NCI-H2107 treated with DMSO at 0.1 percent for 48 hours (cell line): ENCODE measurements at regions not wholly inside any gene's neighbourhood (a gene's known extent, or its start where the extent isn't known, plus 50 kb on each side); places are given as distances from the start of the nearest gene placed in this dataset.
"Not testable (repeated sequence)": the region's sequence is repeated elsewhere in the genome, so short reads cannot be mapped to it uniquely, and the experiment has no call there.

Experiments
- DNase-seq: peaks from one replicate; lab custom pipeline; 2025; ENCODE audit not compliant: unreplicated experiment; lab: John Stamatoyannopoulos, UW

DNA sequence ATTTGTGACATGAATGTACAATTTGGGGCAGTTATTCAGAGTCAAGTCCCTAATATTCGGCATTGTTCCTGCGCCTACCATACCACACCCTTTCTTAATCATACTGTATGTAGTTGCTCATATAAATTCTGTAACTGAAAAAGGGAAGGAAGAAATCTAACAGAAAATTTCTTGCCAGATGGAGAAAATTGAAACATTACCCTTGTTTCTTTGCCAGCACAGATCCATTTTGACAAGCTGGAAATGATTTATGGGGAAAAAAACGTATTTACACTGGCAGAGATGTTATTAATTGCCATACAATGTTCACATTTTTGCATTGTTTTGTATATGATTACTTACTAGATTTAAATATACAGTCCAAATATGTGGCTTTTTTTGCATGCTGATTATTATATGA lies 363.8 kb upstream of the PKN2 start:
- no peak for DNase-seq

DNA sequence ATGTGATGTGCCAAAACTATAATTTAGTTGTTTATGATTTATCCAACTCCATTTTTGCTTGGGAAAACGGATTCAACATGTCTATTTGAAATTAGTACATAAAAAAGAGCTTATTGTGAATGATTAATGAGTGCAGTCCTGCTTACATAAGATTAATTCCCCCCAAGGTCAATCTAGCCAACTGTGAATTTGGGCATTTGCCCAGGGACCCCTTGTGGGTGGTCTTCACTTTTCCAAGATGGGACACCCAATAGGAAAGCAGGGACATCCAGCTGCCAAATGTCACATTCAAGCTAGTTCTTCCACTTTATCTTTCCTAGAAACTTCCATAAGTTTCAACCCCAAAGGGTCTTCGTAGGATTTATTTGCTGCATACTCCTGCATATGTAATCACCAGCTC lies 362.4 kb upstream of the PKN2 start:
- DNase-seq = no peak

- DNase-seq = no peak
These were observed 359.2 kb upstream of the PKN2 start for GRCh38 chr1:88324899-88325298.

DNA sequence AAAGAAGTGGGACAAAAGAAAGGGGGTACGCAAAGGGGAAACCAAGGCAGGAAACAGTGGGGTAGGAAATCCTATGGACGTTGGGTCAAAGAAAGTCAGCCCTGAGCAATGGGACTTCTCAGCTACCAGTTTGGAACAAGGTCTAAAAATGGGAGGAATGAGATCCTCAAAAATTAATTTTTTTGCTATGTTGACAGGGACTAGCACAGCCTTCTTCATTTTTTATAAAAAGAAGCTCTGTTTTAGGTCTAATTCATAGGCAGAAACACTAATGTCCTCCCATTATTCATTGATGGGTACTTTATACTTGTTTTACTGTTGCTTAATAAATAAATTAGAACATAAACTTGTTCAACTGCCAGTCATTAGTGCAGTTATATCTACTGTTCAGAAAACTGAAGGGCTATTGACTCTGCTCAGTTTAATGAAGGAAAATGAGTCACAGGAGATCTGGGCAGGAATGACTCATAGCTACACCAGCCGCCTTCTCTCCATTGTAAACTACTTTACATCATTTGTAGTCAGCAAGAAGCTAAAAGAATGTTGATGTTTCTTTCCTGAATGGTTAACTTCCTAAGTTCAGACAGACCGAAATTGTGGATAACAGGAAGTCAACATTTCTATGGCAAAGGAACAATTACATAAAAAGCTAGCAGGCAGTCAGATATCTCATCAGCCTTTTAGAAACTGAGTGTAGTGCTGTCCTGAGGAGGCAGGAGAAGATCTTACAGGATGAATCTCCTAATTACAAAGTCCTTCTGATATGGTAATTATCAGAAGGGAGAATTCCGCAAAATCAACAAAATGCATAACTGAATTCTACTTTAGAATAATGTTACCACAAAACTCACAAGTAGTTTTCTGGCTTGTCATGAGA lies 356.4 kb upstream of the PKN2 start:
- no peak for DNase-seq

DNA sequence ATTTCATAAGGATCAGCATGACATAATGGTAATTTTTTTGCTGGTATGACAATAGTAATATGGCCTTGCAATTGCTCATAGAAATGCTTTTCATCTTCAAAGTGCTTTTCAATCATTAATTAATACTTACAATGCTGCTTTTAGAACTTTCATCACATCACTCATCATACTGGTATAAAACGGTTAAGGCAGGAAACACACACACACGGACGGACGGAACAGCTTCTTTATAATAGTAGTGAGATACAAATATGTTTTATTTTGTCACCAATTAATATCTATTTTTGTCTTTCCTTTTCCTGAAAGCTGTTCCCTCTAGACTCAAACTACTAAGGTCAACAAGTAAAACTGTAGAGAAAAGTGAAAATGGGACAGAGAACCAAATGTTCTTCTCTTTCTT lies 353.9 kb upstream of the PKN2 start:
- DNase-seq = no peak

DNA sequence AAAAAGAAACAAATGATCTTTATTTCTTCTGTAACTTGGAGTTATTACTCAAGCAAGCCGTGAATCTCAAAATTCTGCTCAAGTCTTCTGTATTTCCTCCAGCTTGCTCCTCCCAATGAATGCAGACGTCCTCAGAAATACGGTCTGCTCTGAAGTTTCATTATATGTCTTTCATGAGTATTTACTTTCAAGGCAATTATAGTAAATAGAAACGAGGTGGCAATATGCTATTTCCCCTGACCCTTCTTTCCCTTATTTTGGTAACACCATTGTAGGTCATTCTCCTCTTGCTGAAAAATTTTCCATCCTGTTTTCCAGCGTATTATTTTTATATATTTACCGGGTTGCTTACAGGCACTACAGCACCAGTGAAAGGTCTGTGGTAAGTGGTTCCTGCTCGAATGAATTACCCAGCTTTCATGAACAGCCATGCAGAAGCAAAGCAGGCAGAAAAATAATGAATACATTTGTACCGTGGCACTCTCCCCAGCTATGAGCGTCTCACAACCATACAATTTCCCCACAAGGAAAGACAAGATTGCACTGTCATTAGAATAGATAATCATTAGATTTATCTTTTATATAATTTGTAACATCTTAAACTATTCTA lies 350.9 kb upstream of the PKN2 start:
- no peak for DNase-seq

DNA sequence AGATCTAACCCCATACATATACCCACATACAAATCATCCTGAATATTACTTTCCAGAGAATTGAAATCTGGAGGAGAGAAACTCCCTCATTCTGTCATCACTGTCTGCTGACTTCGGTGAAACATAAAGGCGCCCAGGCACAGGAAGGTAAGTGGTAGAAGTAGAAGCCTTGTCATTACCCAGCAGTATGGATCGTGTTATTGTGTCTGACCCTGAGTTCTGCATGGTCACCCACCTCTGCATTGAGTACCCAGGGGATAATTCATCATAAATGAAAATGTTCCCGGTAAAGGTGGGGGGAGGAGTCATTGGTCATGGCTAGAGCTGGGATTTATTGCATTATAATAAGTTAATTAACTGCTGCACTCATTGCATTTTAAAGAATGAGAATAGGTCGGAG lies 342.6 kb upstream of the PKN2 start:
- no peak for DNase-seq

DNA sequence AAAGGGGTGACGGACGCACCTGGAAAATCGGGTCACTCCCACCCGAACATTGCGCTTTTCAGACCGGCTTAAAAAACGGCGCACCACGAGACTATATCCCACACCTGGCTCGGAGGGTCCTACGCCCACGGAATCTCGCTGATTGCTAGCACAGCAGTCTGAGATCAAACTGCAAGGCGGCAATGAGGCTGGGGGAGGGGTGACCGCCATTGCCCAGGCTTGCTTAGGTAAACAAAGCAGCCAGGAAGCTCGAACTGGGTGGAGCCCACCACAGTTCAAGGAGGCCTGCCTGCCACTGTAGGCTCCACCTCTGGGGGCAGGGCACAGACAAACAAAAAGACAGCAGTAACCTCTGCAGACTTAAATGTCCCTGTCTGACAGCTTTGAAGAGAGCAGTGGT lies 342.0 kb upstream of the PKN2 start:
- DNase-seq = not testable (repeated sequence)

DNA sequence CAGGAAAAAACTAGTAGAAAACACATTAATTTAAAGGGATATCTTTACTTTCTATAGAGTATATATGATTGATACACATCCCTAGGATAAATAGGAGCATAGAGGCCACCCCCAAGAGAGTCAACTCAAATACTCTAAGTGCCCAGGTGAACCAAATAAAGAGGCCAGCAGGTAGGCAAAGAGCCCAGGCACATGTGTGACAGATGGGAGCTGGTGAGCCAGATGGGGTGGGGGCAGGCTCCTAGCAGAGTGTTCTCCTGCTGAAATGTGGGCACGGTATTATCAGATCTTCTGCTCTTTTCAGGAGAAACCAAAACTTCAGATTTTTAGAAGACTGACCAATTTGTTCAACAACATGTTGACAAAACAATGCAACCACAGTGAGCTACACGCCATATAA lies 333.4 kb upstream of the PKN2 start:
- no peak for DNase-seq

DNA sequence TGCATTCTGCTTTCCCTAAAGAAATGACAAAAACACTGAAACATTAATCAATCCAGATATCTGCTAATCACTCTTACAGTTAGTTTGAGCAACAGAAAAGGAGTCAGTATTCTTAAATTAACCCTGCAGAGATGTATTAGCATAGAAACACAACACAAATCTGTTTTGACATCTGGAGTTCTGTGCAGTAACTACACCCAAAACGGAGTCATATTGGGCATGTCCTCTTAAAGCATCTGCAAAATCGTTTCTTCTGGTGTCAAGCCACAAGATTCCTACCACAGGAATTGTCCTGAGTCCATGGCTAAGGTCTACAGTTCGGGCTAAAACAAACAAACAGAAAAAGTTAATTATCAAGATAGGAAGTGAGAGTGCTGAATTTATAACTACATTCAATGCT lies 332.1 kb upstream of the PKN2 start:
- DNase-seq = no peak

GRCh38 chr1:88354256-88354655 lies 329.8 kb upstream of the PKN2 start:
- DNase-seq = no peak

GRCh38 chr1:88357729-88358128 lies 326.3 kb upstream of the PKN2 start:
- DNase-seq = no peak

DNA sequence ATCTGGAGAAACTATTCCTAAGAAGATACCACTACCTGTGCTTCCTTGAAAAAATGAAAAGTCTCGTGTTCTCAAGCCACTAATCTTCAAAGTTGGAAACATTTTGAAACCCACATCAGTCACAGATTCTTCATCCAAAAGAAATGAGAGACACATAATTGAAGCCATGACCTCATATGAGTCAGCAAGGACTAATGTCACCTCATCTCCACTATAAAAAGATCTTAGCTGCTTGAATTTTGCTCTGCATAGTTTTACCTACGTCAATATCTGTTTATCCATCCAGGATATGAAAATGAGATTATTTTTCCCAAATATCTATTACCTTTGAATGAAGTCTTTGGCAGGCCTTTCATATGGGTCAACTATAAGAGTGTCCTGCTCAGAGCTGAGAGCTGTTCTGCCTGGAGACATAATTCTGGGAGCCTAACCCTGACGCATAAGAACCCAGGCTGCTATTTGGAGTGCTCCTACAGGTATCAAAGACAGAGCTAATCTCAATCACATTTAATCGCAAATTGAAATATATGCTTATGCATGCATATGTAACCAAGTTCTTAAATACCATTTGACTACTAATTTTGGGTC lies 312.5 kb upstream of the PKN2 start:
- no peak for DNase-seq

GRCh38 chr1:88375977-88376376 lies 308.1 kb upstream of the PKN2 start:
- no peak for DNase-seq

DNA sequence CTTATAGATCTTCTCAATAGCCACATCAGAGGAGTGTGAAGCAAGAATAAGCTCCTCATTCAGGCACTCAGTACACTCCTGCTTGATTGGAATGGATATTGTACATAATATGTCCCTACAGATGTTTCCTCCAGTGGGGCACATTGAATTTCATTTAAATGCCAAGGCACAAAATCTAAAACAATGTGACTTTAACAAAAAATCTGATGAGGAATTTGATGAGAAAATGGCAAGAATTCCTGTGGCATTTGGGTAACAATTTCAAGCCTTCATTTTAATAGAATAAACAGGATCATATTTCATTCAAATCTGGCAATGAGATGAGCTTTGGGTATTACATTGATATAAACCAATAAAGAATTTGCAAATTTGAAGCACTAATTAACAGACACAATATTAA lies 307.7 kb upstream of the PKN2 start:
- no peak for DNase-seq

DNA sequence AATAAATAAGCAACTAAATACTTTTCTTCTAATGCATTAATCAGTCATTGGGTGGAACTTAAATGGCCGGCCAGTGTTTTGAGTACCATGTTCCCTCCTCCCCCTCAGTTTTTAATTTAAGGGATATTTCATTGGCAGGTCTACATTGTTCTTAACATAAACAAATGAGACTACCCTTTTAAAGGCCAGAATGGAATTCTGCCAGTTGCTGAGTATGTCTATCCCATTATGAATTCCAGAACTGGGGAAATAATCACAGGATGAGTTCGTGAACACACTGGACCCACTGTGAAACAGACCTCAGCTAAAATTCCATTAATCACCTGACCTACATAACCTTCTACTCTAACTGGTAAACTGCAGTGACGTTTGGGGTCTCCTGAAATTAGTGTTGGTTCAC lies 305.5 kb upstream of the PKN2 start:
- DNase-seq = no peak

- DNase-seq = no peak
These were observed 289.1 kb upstream of the PKN2 start for GRCh38 chr1:88394958-88395357.

- no peak for DNase-seq
These were observed 285.7 kb upstream of the PKN2 start for GRCh38 chr1:88398338-88398737.

DNA sequence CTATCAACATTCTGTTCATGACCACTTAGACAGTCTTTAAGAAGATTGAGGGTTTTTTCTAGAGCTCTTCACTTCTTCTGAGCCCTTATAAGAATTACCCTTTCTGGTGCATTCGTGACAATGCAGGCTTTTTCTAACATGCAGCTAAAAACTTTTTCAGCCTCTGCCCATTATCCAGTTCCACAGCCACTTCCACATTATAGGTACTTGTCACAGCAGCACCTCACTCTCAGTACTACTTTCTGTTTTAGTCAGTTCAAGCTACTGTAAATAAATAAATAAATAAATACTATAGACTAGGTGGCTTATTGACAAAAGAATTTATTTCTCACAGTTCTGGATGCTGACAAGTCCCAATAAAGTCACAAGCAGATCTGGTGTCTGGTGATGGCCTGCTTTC lies 284.4 kb upstream of the PKN2 start:
- DNase-seq = no peak

GRCh38 chr1:88401313-88401712 lies 282.8 kb upstream of the PKN2 start:
- DNase-seq = no peak

DNA sequence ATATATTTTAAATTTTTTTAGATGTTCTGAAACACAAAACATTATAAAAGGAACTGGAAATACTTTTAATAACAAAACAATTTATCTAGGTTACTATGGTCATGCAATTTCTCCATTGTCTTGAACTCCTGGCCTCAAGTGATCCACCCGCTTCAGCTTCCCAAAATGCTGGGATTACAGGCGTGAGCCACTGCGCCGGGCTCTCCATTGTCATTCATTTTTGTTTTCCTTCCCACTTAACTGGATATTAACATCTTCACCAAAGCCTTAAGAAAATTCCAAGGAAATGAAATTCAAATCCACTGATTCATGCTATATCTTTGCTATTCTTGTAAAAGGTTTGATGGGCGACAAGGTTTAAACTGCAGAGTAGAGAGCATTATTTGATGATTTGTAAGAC lies 279.5 kb upstream of the PKN2 start:
- DNase-seq = no peak

DNA sequence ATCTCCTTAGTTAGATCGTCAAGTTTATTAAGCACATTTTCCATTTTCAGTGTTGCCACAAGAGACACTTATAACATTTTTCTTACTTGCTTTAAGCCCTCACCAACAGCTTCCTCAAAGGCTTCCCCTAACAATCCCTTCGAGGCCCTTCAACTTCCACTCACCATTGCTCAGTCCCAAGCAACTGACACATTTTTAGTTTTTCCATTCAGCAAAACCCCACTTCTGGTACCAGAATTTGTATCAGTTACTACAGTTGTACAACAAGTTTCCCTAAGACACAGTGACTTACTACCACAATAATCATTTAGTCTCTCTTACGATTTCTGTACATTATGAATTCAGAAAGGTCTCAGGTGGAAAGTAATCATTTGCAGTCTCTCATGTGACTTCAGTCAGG lies 276.8 kb upstream of the PKN2 start:
- DNase-seq = no peak
